Hepatocyte (in vitro differentiated cells): ENCODE measurements at regions not wholly inside any gene's neighbourhood (a gene's known extent, or its start where the extent isn't known, plus 50 kb on each side); places are given as distances from the start of the nearest gene placed in this dataset.

Source experiments
- CTCF ChIP-seq: fragments of 200-600 bp; sonication (generic); IDR thresholded peaks from 2 replicates; pipeline ENCODE4 v1.5.1; 2016; ENCODE audit warnings: antibody characterized with exemption, mild to moderate bottlenecking; ENCODE audit not compliant: poor library complexity
- EZH2 ChIP-seq: fragments of 200-600 bp; sonication (generic); IDR thresholded peaks from 2 replicates; pipeline ENCODE4 v1.6.1; 2016; ENCODE audit warnings: antibody characterized with exemption, mild to moderate bottlenecking, borderline replicate concordance
- EZH2phosphoT487 ChIP-seq: fragments of 200-600 bp; sonication (generic); IDR thresholded peaks from one replicate; pipeline ENCODE4 v1.6.1; 2018; ENCODE audit warnings: antibody characterized with exemption, mild to moderate bottlenecking, low read depth, moderate library complexity; ENCODE audit not compliant: unreplicated experiment, severe bottlenecking

GRCh38 chr6:160851031-160851430 lies 140.5 kb upstream of the MAP3K4 start:
- TF ChIP-seq CTCF (no peak), EZH2 (no peak), EZH2phosphoT487 (no peak)
